ENCODE measurements at regions not wholly inside any gene's neighbourhood (a gene's known extent, or its start where the extent isn't known, plus 50 kb on each side); places are given as distances from the start of the nearest gene placed in this dataset.

DNA sequence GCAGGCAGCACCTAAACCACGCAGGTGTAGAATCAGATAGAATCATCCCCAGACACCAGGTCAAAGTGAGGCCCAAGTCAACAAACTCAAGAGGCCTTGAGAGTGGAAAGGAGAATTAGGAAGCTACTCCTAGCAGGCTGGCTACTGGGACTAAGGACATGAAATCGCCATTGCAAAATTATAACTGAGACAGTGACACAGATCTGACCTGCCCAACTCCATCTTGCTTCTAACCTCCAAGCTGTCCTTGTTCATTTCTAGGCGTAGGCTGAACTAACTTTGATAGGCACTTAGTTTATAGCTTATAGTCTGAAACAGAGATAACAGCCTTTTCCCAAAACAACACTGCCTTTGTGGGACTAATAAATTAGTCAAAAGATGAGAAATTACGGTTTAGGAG lies 52.8 kb downstream of the ACTL7B start:
- TF ChIP-seq, protein P1, sequence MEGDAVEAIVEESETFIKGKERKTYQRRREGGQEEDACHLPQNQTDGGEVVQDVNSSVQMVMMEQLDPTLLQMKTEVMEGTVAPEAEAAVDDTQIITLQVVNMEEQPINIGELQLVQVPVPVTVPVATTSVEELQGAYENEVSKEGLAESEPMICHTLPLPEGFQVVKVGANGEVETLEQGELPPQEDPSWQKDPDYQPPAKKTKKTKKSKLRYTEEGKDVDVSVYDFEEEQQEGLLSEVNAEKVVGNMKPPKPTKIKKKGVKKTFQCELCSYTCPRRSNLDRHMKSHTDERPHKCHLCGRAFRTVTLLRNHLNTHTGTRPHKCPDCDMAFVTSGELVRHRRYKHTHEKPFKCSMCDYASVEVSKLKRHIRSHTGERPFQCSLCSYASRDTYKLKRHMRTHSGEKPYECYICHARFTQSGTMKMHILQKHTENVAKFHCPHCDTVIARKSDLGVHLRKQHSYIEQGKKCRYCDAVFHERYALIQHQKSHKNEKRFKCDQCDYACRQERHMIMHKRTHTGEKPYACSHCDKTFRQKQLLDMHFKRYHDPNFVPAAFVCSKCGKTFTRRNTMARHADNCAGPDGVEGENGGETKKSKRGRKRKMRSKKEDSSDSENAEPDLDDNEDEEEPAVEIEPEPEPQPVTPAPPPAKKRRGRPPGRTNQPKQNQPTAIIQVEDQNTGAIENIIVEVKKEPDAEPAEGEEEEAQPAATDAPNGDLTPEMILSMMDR (IDR thresholded peaks at IDR 0.05) = no peak
- TF ChIP-seq ZFX (IDR thresholded peaks at IDR 0.05; ENCODE audit: borderline replicate concordance) = no peak

All from 22Rv1 (cell line).